HG02973 (cell line): ENCODE measurements at regions not wholly inside any gene's neighbourhood (a gene's known extent, or its start where the extent isn't known, plus 50 kb on each side); places are given as distances from the start of the nearest gene placed in this dataset.

Source experiments
- ATAC-seq: cut with Tn5 transposase; IDR thresholded peaks from one replicate; pipeline ENCODE4 v1.9.1; 2021; ENCODE audit warnings: moderate library complexity; ENCODE audit not compliant: unreplicated experiment

GRCh38 chr10:7507887-7508726 lies 97.3 kb upstream of the SFMBT2 start:
- ATAC-seq = no peak

- no peak for ATAC-seq
Observed at GRCh38 chr10:7506571-7506970, 95.7 kb upstream of the SFMBT2 start.

- no peak for ATAC-seq
Observed at GRCh38 chr10:7505196-7505595, 94.4 kb upstream of the SFMBT2 start.

GRCh38 chr10:7503190-7503589 lies 92.4 kb upstream of the SFMBT2 start:
- no peak for ATAC-seq

GRCh38 chr10:7501157-7501556 lies 90.3 kb upstream of the SFMBT2 start:
- no peak for ATAC-seq

GRCh38 chr10:7498111-7498510 lies 87.3 kb upstream of the SFMBT2 start:
- ATAC-seq = no peak

- ATAC-seq = no peak
Observed at GRCh38 chr10:7493996-7494395, 83.2 kb upstream of the SFMBT2 start.

- peak; percentile 12 for ATAC-seq
Observed at GRCh38 chr10:7492660-7493046, 81.8 kb upstream of the SFMBT2 start.

GRCh38 chr10:7491949-7492659 lies 81.3 kb upstream of the SFMBT2 start:
- peak; percentile 76 for ATAC-seq

GRCh38 chr10:7491230-7491629 lies 80.4 kb upstream of the SFMBT2 start:
- no peak for ATAC-seq

GRCh38 chr10:7488418-7488829 lies 77.6 kb upstream of the SFMBT2 start:
- ATAC-seq = no peak

- no peak for ATAC-seq
Observed at GRCh38 chr10:7487528-7487927, 76.7 kb upstream of the SFMBT2 start.

GRCh38 chr10:7486528-7486927 lies 75.7 kb upstream of the SFMBT2 start:
- ATAC-seq = no peak

GRCh38 chr10:7485799-7486198 lies 75.0 kb upstream of the SFMBT2 start:
- ATAC-seq = no peak

GRCh38 chr10:7485244-7485556 lies 74.4 kb upstream of the SFMBT2 start:
- ATAC-seq = no peak

GRCh38 chr10:7484456-7485243 lies 73.8 kb upstream of the SFMBT2 start:
- peak; percentile 47 for ATAC-seq

- ATAC-seq = no peak
Observed at GRCh38 chr10:7483848-7484247, 73.0 kb upstream of the SFMBT2 start.

- no peak for ATAC-seq
Observed at GRCh38 chr10:7482992-7483391, 72.2 kb upstream of the SFMBT2 start.

GRCh38 chr10:7481368-7481765 lies 70.5 kb upstream of the SFMBT2 start:
- ATAC-seq = no peak

GRCh38 chr10:7480742-7481367 lies 70.0 kb upstream of the SFMBT2 start:
- no peak for ATAC-seq

GRCh38 chr10:7479861-7480598 lies 69.2 kb upstream of the SFMBT2 start:
- ATAC-seq = no peak
